Esophagus muscularis mucosa (tissue), 3 donors: ENCODE measurements at regions not wholly inside any gene's neighbourhood (a gene's known extent, or its start where the extent isn't known, plus 50 kb on each side); places are given as distances from the start of the nearest gene placed in this dataset.

Source experiments
- POLR2A ChIP-seq: fragments of 450-650 bp; IDR thresholded peaks from one replicate; pipeline ENCODE4 v1.6.1; 2017; ENCODE audit warnings: antibody characterized with exemption, moderate library complexity, mild to moderate bottlenecking, low read depth
- POLR2AphosphoS5 ChIP-seq, 2 donors: sonication (generic); formaldehyde crosslinking; IDR thresholded peaks; one replicate each; pipeline ENCODE4 v1.6.1; 2017; ENCODE audit warnings: antibody characterized with exemption in 2 of 2
- TF ChIP-seq, protein P1 (sequence below), 3 experiments: fragments of 200-600 bp in 2 of 3; fragments of 450-650 bp in 1 of 3; sonication (generic) in 2 of 3; IDR thresholded peaks; one replicate each; pipeline ENCODE4 v1.5.1; 2017 to 2019; ENCODE audit warnings: antibody characterized with exemption in 3 of 3, mild to moderate bottlenecking in 2 of 3, moderate library complexity in 1 of 3

DNA sequence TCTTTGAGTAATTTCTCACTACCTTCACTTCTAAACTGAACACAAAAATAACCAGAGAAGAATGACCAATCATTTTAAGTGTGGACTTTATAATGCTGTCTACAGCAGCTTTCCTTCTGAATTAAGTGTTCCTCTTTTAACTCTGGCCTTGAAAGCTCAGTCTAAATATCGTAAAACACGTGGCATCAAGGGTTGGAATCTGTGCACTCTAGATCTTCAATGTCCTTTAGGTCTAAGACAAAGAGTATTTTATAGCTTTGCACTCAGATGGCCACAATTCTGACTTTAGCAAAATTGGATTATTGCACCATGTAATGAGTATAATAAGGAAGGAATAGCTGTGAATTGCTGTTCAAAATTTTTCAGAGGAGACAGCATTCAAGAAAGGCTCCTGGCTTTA, 197.1 kb upstream of the UGT8 start:
- TF ChIP-seq, protein P1, sequence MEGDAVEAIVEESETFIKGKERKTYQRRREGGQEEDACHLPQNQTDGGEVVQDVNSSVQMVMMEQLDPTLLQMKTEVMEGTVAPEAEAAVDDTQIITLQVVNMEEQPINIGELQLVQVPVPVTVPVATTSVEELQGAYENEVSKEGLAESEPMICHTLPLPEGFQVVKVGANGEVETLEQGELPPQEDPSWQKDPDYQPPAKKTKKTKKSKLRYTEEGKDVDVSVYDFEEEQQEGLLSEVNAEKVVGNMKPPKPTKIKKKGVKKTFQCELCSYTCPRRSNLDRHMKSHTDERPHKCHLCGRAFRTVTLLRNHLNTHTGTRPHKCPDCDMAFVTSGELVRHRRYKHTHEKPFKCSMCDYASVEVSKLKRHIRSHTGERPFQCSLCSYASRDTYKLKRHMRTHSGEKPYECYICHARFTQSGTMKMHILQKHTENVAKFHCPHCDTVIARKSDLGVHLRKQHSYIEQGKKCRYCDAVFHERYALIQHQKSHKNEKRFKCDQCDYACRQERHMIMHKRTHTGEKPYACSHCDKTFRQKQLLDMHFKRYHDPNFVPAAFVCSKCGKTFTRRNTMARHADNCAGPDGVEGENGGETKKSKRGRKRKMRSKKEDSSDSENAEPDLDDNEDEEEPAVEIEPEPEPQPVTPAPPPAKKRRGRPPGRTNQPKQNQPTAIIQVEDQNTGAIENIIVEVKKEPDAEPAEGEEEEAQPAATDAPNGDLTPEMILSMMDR (IDR thresholded peaks at IDR 0.05): no peak
- no peak for TF ChIP-seq POLR2A
- TF ChIP-seq POLR2AphosphoS5 (IDR thresholded peaks at IDR 0.05): no peak
